Brain microvascular endothelial cell (primary cell): ENCODE measurements at regions not wholly inside any gene's neighbourhood (a gene's known extent, or its start where the extent isn't known, plus 50 kb on each side); places are given as distances from the start of the nearest gene placed in this dataset.

Experiments used
- DNase-seq: peaks from one replicate; pipeline ENCODE4 v3.0.0-alpha.2; 2020
- H3K27ac ChIP-seq: fragments of 250-450 bp; sonication (Bioruptor Pico); 2 replicates; pipeline ENCODE4 v1.5.1; 2020; ENCODE audit warnings: mild to moderate bottlenecking, moderate library complexity
- H3K27me3 ChIP-seq: fragments of 250-450 bp; sonication (Bioruptor Pico); replicated peaks from 2 replicates; pipeline ENCODE4 v1.5.1; 2020; ENCODE audit warnings: mild to moderate bottlenecking
- H3K36me3 ChIP-seq: fragments of 250-450 bp; sonication (Bioruptor Pico); replicated peaks from 2 replicates; pipeline ENCODE4 v1.5.1; 2020; ENCODE audit warnings: mild to moderate bottlenecking
- H3K4me3 ChIP-seq: 2 replicates; pipeline ENCODE4 v1.5.1; 2011; ENCODE audit warnings: low read depth, mild to moderate bottlenecking, control low read depth, low read length, moderate library complexity
- in situ Hi-C: cut with HindIII; loops from 2 replicates; pipeline ENCODE4 v1.10.0; 2017; ENCODE audit warnings: low sequenced_read_pairs, low pct_ligation_motif_present
- TF ChIP-seq, protein P1 (sequence below): IDR thresholded peaks from 2 replicates; pipeline ENCODE4 v1.5.1; 2011; ENCODE audit warnings: low read depth, mild to moderate bottlenecking, moderate library complexity, low read length, control low read depth, inconsistent platforms; ENCODE audit errors: missing control alignments

DNA sequence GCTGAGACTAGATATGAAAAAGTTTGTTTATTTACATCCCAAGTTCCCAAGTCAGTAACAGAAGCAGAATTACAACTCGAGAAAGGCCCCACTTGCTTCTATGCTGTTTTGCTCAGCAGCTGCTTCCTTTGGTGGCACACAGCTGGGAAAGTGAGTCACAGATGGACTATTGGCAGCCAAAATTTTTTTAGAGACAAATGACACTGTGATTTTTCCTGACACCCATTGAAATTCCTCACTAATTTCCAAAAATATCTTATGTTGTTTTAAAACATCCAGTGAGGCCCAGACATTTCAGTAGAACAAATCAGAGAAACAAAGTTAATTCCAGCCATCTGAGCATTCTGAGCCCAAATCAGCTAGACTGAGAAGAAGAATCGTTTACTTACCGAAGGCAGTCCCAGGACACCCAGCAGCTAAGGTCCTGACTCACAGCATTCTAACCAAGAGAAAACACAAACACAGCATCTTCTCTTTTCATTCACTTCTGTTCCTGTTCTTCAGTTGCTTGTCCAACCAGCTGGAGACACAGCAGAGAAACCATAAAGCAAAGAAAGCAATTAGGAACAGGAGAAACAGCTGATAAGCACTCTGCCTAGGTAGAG is 188.3 kb downstream of the DAD1 start:
- in situ Hi-C loops, result no loop called here
- DNase-seq, result no peak
- Histone ChIP-seq H3K4me3 (no peak overlapping the region), H3K36me3 (no peaks in the 10 kb centered on the region), H3K27me3 (no peaks in the 10 kb centered on the region), H3K27ac (no peak overlapping the region)
- TF ChIP-seq, protein P1, sequence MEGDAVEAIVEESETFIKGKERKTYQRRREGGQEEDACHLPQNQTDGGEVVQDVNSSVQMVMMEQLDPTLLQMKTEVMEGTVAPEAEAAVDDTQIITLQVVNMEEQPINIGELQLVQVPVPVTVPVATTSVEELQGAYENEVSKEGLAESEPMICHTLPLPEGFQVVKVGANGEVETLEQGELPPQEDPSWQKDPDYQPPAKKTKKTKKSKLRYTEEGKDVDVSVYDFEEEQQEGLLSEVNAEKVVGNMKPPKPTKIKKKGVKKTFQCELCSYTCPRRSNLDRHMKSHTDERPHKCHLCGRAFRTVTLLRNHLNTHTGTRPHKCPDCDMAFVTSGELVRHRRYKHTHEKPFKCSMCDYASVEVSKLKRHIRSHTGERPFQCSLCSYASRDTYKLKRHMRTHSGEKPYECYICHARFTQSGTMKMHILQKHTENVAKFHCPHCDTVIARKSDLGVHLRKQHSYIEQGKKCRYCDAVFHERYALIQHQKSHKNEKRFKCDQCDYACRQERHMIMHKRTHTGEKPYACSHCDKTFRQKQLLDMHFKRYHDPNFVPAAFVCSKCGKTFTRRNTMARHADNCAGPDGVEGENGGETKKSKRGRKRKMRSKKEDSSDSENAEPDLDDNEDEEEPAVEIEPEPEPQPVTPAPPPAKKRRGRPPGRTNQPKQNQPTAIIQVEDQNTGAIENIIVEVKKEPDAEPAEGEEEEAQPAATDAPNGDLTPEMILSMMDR, result no peak

DNA sequence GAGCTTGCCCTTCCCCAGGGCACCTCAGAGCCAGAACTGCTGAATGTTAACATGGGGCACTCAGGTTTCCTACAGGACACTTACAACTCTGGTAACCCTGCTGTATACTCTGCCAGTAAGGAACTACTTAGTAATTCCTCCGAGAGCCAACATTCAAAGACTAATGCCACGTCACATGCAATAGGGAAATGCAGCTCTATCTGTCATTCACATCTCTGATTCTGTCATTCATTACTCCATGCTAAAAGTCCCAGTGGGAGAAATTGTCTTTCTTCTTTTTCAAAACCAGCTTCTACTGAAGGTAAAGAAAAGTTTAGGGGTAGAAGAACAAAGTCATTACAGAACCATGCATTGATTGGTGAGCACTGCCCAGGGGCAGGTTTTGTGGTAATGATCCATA is 189.2 kb downstream of the DAD1 start:
- Histone ChIP-seq H3K27me3 (no peaks in the 10 kb centered on the region), H3K36me3 (no peaks in the 10 kb centered on the region), H3K4me3 (no peak overlapping the region), H3K27ac (no peak overlapping the region)
- no peak for DNase-seq
- in situ Hi-C loops, result no loop called here
- TF ChIP-seq, protein P1, result no peak

DNA sequence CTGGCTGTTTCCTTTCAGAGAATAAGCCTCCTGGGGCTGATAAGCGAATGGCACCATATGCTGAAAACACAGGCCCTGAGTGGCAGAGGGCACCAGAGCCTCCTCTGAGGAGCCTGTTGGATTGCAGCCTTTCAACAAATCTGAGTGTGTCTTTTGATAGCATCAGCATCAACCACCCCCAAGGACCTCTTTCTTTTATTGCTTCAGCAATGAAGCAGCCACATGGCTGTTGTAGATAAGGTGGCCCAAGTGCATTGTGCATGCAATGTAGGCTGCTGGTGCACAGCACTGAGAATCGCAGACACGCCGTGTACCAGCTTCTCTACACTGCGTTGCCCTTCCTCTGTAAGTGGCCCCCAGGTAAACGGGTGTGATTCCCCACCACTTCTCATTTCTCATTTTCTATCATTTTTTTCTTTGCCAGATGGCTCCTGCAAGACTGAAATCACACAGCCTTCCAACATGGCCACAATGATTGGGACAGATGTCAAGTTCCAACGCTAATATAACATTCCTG is 191.7 kb downstream of the DAD1 start:
- in situ Hi-C loops, result no loop called here
- H3K27me3 ChIP-seq, result no peaks in the 10 kb centered on the region
- DNase-seq, result no peak
- no peak overlapping the region for H3K27ac ChIP-seq
- TF ChIP-seq, protein P1, result no peak
- no peaks in the 10 kb centered on the region for H3K36me3 ChIP-seq
- H3K4me3 ChIP-seq, result no peak overlapping the region

DNA sequence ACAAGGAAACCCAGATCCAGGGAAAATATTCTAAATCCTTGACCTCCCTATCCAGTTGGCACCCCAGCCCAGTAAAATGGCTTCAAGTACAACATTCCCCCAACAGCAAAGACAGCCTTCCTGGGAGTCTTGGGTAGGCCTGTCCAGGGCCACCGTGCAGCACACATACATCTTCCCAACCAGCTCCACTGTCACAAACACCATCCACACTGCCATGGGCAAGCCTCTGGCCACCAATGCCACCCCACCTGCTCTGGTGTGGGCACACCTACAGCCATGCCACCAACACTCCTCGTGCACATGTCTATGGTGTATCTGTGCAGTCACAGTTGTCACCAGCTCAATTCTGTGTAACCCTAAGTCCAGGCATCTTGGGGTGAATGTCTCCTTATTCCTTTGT is 193.2 kb downstream of the DAD1 start:
- Histone ChIP-seq H3K4me3 (no peak overlapping the region), H3K27me3 (no peaks in the 10 kb centered on the region), H3K36me3 (no peaks in the 10 kb centered on the region), H3K27ac (no peak overlapping the region)
- no peak for DNase-seq
- TF ChIP-seq, protein P1, result no peak
- in situ Hi-C loops, result no loop called here

DNA sequence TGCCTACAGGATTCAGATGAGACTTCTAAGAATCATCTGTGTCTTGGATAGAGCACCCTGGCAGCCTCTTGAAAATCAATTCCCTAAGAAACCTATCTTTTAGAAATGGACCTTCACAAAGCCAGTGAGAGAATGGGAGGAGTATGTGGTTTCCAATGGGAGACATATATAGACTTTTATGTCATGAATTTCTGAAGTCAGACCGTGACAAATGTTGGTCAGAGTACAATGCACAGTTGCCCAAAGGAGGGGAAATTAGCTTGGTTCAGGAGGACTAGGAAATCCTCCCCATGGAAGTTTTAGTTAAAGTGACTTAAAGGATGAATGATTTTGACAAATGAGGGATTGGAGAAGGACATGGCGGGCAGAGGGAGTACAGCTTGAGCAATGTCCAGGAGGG is 194.4 kb downstream of the DAD1 start:
- Histone ChIP-seq H3K27me3 (no peaks in the 10 kb centered on the region), H3K36me3 (no peaks in the 10 kb centered on the region), H3K4me3 (no peak overlapping the region), H3K27ac (no peak overlapping the region)
- TF ChIP-seq, protein P1, result no peak
- no peak for DNase-seq
- in situ Hi-C loops, result no loop called here

DNA sequence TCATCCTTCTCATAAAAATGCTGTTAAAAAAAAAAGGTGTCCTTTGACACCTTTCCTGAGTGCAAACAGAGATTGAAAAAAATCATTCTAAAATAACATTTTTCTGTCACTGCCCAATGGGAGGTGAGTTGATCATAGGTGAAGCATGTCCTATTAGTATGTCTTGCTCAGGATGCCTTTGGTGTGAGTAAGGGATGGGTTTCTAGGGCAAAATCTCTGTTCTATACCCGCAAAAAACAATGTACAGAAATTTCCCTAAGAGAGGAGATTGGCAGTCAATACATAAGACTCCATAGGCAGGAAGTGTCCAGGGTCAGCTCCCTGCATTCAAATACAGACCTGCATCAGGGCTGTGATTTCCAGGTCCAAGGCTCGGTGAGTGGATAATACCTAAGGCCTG is 195.2 kb downstream of the DAD1 start:
- no peak for DNase-seq
- H3K27me3 ChIP-seq, result no peaks in the 10 kb centered on the region
- no peak overlapping the region for H3K27ac ChIP-seq
- no peak overlapping the region for H3K4me3 ChIP-seq
- TF ChIP-seq, protein P1, result no peak
- in situ Hi-C loops, result no loop called here
- no peaks in the 10 kb centered on the region for H3K36me3 ChIP-seq
